Testis (tissue), 2 donors: ENCODE measurements at regions not wholly inside any gene's neighbourhood (a gene's known extent, or its start where the extent isn't known, plus 50 kb on each side); places are given as distances from the start of the nearest gene placed in this dataset.

Experiments used
- POLR2A ChIP-seq: fragments of 450-650 bp; IDR thresholded peaks from one replicate; pipeline ENCODE4 v1.6.1; 2017; ENCODE audit warnings: antibody characterized with exemption, mild to moderate bottlenecking, moderate library complexity
- TF ChIP-seq, protein P1 (sequence below), 3 experiments: fragments of 450-650 bp in 2 of 3; fragments of 200-600 bp in 1 of 3; sonication (generic) in 1 of 3; IDR thresholded peaks; one replicate each; pipeline ENCODE4 v1.5.1; 2016 to 2019; ENCODE audit warnings: antibody characterized with exemption in 3 of 3, mild to moderate bottlenecking in 2 of 3, moderate library complexity in 1 of 3

DNA sequence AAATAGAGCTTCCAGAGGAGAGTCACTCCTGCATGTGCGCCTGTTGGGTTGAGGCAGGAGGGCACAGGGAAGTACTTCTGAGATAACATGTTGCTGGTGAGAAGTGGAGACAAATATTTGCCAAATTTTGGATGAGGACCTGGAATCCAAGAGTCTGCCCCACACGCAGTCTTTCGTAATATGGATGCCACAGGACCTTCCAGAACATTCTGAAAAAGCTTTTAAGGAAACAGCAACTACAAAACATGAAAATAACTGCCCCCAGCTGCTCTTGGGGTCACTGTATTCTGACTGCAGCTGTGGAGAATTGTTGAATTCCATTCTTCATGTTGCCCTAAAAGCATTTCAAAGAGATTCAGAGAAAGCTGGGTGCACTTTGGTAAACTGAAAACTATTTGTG, 227.5 kb downstream of the C1D start:
- TF ChIP-seq, protein P1, sequence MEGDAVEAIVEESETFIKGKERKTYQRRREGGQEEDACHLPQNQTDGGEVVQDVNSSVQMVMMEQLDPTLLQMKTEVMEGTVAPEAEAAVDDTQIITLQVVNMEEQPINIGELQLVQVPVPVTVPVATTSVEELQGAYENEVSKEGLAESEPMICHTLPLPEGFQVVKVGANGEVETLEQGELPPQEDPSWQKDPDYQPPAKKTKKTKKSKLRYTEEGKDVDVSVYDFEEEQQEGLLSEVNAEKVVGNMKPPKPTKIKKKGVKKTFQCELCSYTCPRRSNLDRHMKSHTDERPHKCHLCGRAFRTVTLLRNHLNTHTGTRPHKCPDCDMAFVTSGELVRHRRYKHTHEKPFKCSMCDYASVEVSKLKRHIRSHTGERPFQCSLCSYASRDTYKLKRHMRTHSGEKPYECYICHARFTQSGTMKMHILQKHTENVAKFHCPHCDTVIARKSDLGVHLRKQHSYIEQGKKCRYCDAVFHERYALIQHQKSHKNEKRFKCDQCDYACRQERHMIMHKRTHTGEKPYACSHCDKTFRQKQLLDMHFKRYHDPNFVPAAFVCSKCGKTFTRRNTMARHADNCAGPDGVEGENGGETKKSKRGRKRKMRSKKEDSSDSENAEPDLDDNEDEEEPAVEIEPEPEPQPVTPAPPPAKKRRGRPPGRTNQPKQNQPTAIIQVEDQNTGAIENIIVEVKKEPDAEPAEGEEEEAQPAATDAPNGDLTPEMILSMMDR (IDR thresholded peaks at IDR 0.05): no peak
- no peak for TF ChIP-seq POLR2A
